A549 (cell line): ENCODE measurements at regions not wholly inside any gene's neighbourhood (a gene's known extent, or its start where the extent isn't known, plus 50 kb on each side); places are given as distances from the start of the nearest gene placed in this dataset.

ENCODE experiments used
- ATAC-seq, 2 experiments: fragments of 200-7000 bp in 1 of 2; fragments of >200 bp in 1 of 2; cut with Nextera tagmentation in 1 of 2; cut with Tn5 transposase in 1 of 2; 3 replicates each; pipeline versions ENCODE4 v1.8.0 to v1.9.1; 2018 to 2020; ENCODE audit warnings: mild to moderate bottlenecking in 1 of 2, moderate library complexity in 1 of 2
- CTCF ChIA-PET: fragments of 300-600 bp; sonication (Branson Sonifier 250); formaldehyde crosslinking; extraction: SDS; loops from one replicate; lab custom pipeline; 2021; ENCODE audit warnings: antibody characterized with exemption, inconsistent platforms; lab: Yijun Ruan, JAX
- POLR2A ChIA-PET: fragments of 350-600 bp; formaldehyde crosslinking; extraction: SDS; loops from one replicate; lab custom pipeline; 2021; ENCODE audit warnings: antibody characterized with exemption, inconsistent platforms; lab: Yijun Ruan, JAX
- DNase-seq, 2 experiments: peaks; one replicate each; pipeline versions ENCODE4 v3.0.0 to v3.0.0-alpha.2; 2011 to 2016; ENCODE audit warnings: low read depth in 1 of 2, low spot score in 1 of 2
- FAIRE-seq: peaks from 2 replicates; lab custom pipeline; 2011; peaks lifted over from hg19 to GRCh38; lab: Jason Lieb, UNC
- H3K27ac ChIP-seq, 2 experiments: fragments of >200 bp; sonication (Bioruptor Twin); formaldehyde crosslinking; 3 replicates each; pipeline ENCODE4 v1.5.1; 2016 to 2017
- H3K4me1 ChIP-seq: fragments of >200 bp; sonication (Bioruptor Twin); formaldehyde crosslinking; 3 replicates; pipeline ENCODE4 v1.6.1; 2016
- H3K4me2 ChIP-seq: fragments of >200 bp; sonication (Bioruptor Twin); formaldehyde crosslinking; 3 replicates; pipeline ENCODE4 v1.6.1; 2016
- H3K4me3 ChIP-seq: fragments of >200 bp; sonication (Bioruptor Twin); formaldehyde crosslinking; 3 replicates; pipeline ENCODE4 v1.5.1; 2016
- H3K9me3 ChIP-seq: fragments of >200 bp; sonication (Bioruptor Twin); formaldehyde crosslinking; 3 replicates; pipeline ENCODE4 v1.6.1; 2016
- ATOH8 ChIP-seq: fragments of 250-450 bp; sonication (Bioruptor Pico); IDR thresholded peaks from 2 replicates; pipeline ENCODE4 v1.5.0; 2020; ENCODE audit warnings: low read depth, mild to moderate bottlenecking, moderate library complexity
- CEBPB ChIP-seq, 2 experiments: fragments of >200 bp in 1 of 2; sonication (Bioruptor Twin) in 1 of 2; formaldehyde crosslinking in 1 of 2; IDR thresholded peaks; 2 replicates each; pipeline ENCODE4 v1.6.1; 2012 to 2016
- CHD2 ChIP-seq: fragments of 150-350 bp; IDR thresholded peaks from 2 replicates; pipeline ENCODE4 v1.6.1; 2014; ENCODE audit warnings: low read length; ENCODE audit not compliant: partially characterized antibody
- CHD4 ChIP-seq: fragments of 200-600 bp; sonication (generic); IDR thresholded peaks from 2 replicates; pipeline ENCODE4 v1.6.1; 2016; ENCODE audit warnings: antibody characterized with exemption, mild to moderate bottlenecking, borderline replicate concordance
- EHF ChIP-seq: fragments of 250-450 bp; sonication (Bioruptor Pico); IDR thresholded peaks from 2 replicates; pipeline ENCODE4 v1.5.0; 2020; ENCODE audit warnings: mild to moderate bottlenecking
- EHMT2 ChIP-seq: fragments of 200-600 bp; sonication (generic); IDR thresholded peaks from 2 replicates; pipeline ENCODE4 v1.6.1; 2016; ENCODE audit warnings: antibody characterized with exemption, low read depth, mild to moderate bottlenecking, moderate library complexity
- ELK1 ChIP-seq: fragments of 150-350 bp; IDR thresholded peaks from 2 replicates; pipeline ENCODE4 v1.6.1; 2014; ENCODE audit warnings: low read depth, mild to moderate bottlenecking, low read length
- ESRRA ChIP-seq: fragments of 150-350 bp; IDR thresholded peaks from 2 replicates; pipeline ENCODE4 v1.6.1; 2014; ENCODE audit warnings: mild to moderate bottlenecking, low read length, borderline replicate concordance
- HMGXB4 ChIP-seq: fragments of 250-450 bp; sonication (Bioruptor Pico); IDR thresholded peaks from 2 replicates; pipeline ENCODE4 v1.5.0; 2021; ENCODE audit warnings: mild to moderate bottlenecking, moderate library complexity, borderline replicate concordance
- HOXB13 ChIP-seq: fragments of 250-450 bp; sonication (Bioruptor Pico); IDR thresholded peaks from 2 replicates; pipeline ENCODE4 v1.5.0; 2020; ENCODE audit warnings: low read depth, mild to moderate bottlenecking, moderate library complexity
- JUN ChIP-seq, 2 experiments: fragments of >200 bp; sonication (Bioruptor Twin); formaldehyde crosslinking; IDR thresholded peaks; 2 replicates in 1 of 2; 3 replicates in 1 of 2; pipeline ENCODE4 v1.6.1; 2016 to 2017
- JUNB ChIP-seq: fragments of >200 bp; sonication (Bioruptor Twin); formaldehyde crosslinking; IDR thresholded peaks from 2 replicates; pipeline ENCODE4 v1.6.1; 2016
- MAX ChIP-seq: IDR thresholded peaks from 2 replicates; pipeline ENCODE4 v1.6.1; 2012
- NPAS2 ChIP-seq: fragments of 250-450 bp; sonication (Bioruptor Pico); IDR thresholded peaks from 2 replicates; pipeline ENCODE4 v1.8.0; 2022; ENCODE audit warnings: mild to moderate bottlenecking, moderate library complexity, borderline replicate concordance
- PBX3 ChIP-seq: IDR thresholded peaks from 2 replicates; pipeline ENCODE4 v1.6.1; 2012
- RAD21 ChIP-seq, 2 experiments: fragments of >200 bp in 1 of 2; sonication (Bioruptor Twin) in 1 of 2; formaldehyde crosslinking in 1 of 2; IDR thresholded peaks in 1 of 2; conservative IDR thresholded peaks in 1 of 2; 2 replicates in 1 of 2; 3 replicates in 1 of 2; pipeline ENCODE4 v1.6.1; 2012 to 2018; ENCODE audit warnings: inconsistent platforms in 1 of 2
- RCOR1 ChIP-seq: fragments of 150-350 bp; IDR thresholded peaks from 2 replicates; pipeline ENCODE4 v1.6.1; 2014; ENCODE audit warnings: antibody characterized with exemption, low read length, low read depth
- RFX5 ChIP-seq: fragments of 450-650 bp; IDR thresholded peaks from 2 replicates; pipeline ENCODE4 v1.7.1; 2014; ENCODE audit warnings: antibody characterized with exemption, mild to moderate bottlenecking, moderate library complexity
- RNF2 ChIP-seq: fragments of 200-600 bp; sonication (generic); IDR thresholded peaks from 2 replicates; pipeline ENCODE4 v1.6.1; 2016; ENCODE audit warnings: low read depth, mild to moderate bottlenecking, antibody characterized with exemption, moderate library complexity, borderline replicate concordance
- SMC3 ChIP-seq: fragments of >200 bp; sonication (Bioruptor Twin); formaldehyde crosslinking; IDR thresholded peaks from 3 replicates; pipeline ENCODE4 v1.6.1; 2018; ENCODE audit warnings: inconsistent platforms
- SREBF2 ChIP-seq: fragments of 450-650 bp; IDR thresholded peaks from 2 replicates; pipeline ENCODE4 v1.6.1; 2014; ENCODE audit warnings: mild to moderate bottlenecking, moderate library complexity
- ZNF302 ChIP-seq: fragments of 250-450 bp; sonication (Bioruptor Pico); IDR thresholded peaks from 2 replicates; pipeline ENCODE4 v1.9.0; 2021; ENCODE audit warnings: inconsistent platforms, mild to moderate bottlenecking, moderate library complexity
- WGBS: methylation state at CpG from one replicate; pipeline ENCODE4 v1.1.6; 2017; ENCODE audit errors: missing lambda C conversion rate; 5-methylcytosine and 5-hydroxymethylcytosine counted together

GRCh38 chr2:18644115-18644462 is 54.7 kb upstream of the NT5C1B start:
- H3K9me3 ChIP-seq, result no peaks in the 10 kb centered on the region
- no peaks in the 10 kb centered on the region for H3K4me1 ChIP-seq
- H3K4me2 ChIP-seq, result no peak overlapping the region
- TF ChIP-seq JUNB (no peak), ATOH8 (no peak), SMC3 (no peak), CHD2 (no peak), RCOR1 (no peak), CEBPB (IDR thresholded peaks at IDR 0.05) (no peak), RFX5 (no peak), ELK1 (no peak), EHMT2 (no peak), HOXB13 (CRISPR knock-in tag) (no peak), SREBF2 (no peak), JUN (IDR thresholded peaks at IDR 0.05) (no peak), ESRRA (no peak), ZNF302 (CRISPR knock-in tag) (no peak), CHD4 (no peak), HMGXB4 (no peak), MAX (no peak), PBX3 (no peak), EHF (no peak)
- no peak overlapping the region for H3K27ac ChIP-seq
- CTCF ChIA-PET, result no interaction called here
- no peak overlapping the region for H3K4me3 ChIP-seq
- WGBS, result 13% methylated on average over 2 of the region's 2 CpGs
- ATAC-seq (no peak), DNase-seq (no peak), FAIRE-seq (no peak)
- POLR2A ChIA-PET, result no interaction called here

GRCh38 chr2:18643326-18644114 is 54.2 kb upstream of the NT5C1B start:
- no peak for DNase-seq
- no peaks in the 10 kb centered on the region for H3K4me1 ChIP-seq
- TF ChIP-seq RNF2 (no peak), NPAS2 (CRISPR knock-in tag) (no peak), HOXB13 (CRISPR knock-in tag) (no peak), RAD21 (conservative IDR thresholded peaks at IDR 0.05 in 1 of 2, IDR thresholded peaks at IDR 0.05 in 1 of 2) (no peak), ZNF302 (CRISPR knock-in tag) (no peak)
- TF ChIP-seq, all 56 proteins: peak for 0
- Histone ChIP-seq H3K9me3 (no peaks in the 10 kb centered on the region), H3K4me2 (no peak overlapping the region), H3K27ac (no peak overlapping the region), H3K4me3 (no peak overlapping the region)
- 38% methylated on average over 5 of the region's 5 CpGs for WGBS
- ChIA-PET POLR2A (no interaction called here), CTCF (no interaction called here)
- FAIRE-seq, result no peak
- ATAC-seq, result no peak; a peak in 1 of 6 replicates
